A549 (cell line): ENCODE measurements at regions not wholly inside any gene's neighbourhood (a gene's known extent, or its start where the extent isn't known, plus 50 kb on each side); places are given as distances from the start of the nearest gene placed in this dataset.

ENCODE experiments used
- ATAC-seq, 2 experiments: fragments of 200-7000 bp in 1 of 2; fragments of >200 bp in 1 of 2; cut with Nextera tagmentation in 1 of 2; cut with Tn5 transposase in 1 of 2; 3 replicates each; pipeline versions ENCODE4 v1.8.0 to v1.9.1; 2018 to 2020; ENCODE audit warnings: mild to moderate bottlenecking in 1 of 2, moderate library complexity in 1 of 2
- CTCF ChIA-PET: fragments of 300-600 bp; sonication (Branson Sonifier 250); formaldehyde crosslinking; extraction: SDS; loops from one replicate; lab custom pipeline; 2021; ENCODE audit warnings: antibody characterized with exemption, inconsistent platforms; lab: Yijun Ruan, JAX
- POLR2A ChIA-PET: fragments of 350-600 bp; formaldehyde crosslinking; extraction: SDS; loops from one replicate; lab custom pipeline; 2021; ENCODE audit warnings: antibody characterized with exemption, inconsistent platforms; lab: Yijun Ruan, JAX
- DNase-seq, 2 experiments: peaks; one replicate each; pipeline versions ENCODE4 v3.0.0 to v3.0.0-alpha.2; 2011 to 2016; ENCODE audit warnings: low read depth in 1 of 2, low spot score in 1 of 2
- FAIRE-seq: peaks from 2 replicates; lab custom pipeline; 2011; peaks lifted over from hg19 to GRCh38; lab: Jason Lieb, UNC
- H3K27ac ChIP-seq, 2 experiments: fragments of >200 bp; sonication (Bioruptor Twin); formaldehyde crosslinking; 3 replicates each; pipeline ENCODE4 v1.5.1; 2016 to 2017
- H3K4me1 ChIP-seq: fragments of >200 bp; sonication (Bioruptor Twin); formaldehyde crosslinking; 3 replicates; pipeline ENCODE4 v1.6.1; 2016
- H3K4me2 ChIP-seq: fragments of >200 bp; sonication (Bioruptor Twin); formaldehyde crosslinking; 3 replicates; pipeline ENCODE4 v1.6.1; 2016
- H3K4me3 ChIP-seq: fragments of >200 bp; sonication (Bioruptor Twin); formaldehyde crosslinking; 3 replicates; pipeline ENCODE4 v1.5.1; 2016
- H3K9me3 ChIP-seq: fragments of >200 bp; sonication (Bioruptor Twin); formaldehyde crosslinking; 3 replicates; pipeline ENCODE4 v1.6.1; 2016
- ATOH8 ChIP-seq: fragments of 250-450 bp; sonication (Bioruptor Pico); IDR thresholded peaks from 2 replicates; pipeline ENCODE4 v1.5.0; 2020; ENCODE audit warnings: low read depth, mild to moderate bottlenecking, moderate library complexity
- CEBPB ChIP-seq, 2 experiments: fragments of >200 bp in 1 of 2; sonication (Bioruptor Twin) in 1 of 2; formaldehyde crosslinking in 1 of 2; IDR thresholded peaks; 2 replicates each; pipeline ENCODE4 v1.6.1; 2012 to 2016
- CHD2 ChIP-seq: fragments of 150-350 bp; IDR thresholded peaks from 2 replicates; pipeline ENCODE4 v1.6.1; 2014; ENCODE audit warnings: low read length; ENCODE audit not compliant: partially characterized antibody
- E2F6 ChIP-seq: IDR thresholded peaks from 2 replicates; pipeline ENCODE4 v1.6.1; 2012; ENCODE audit warnings: low read depth, borderline replicate concordance
- ELK1 ChIP-seq: fragments of 150-350 bp; IDR thresholded peaks from 2 replicates; pipeline ENCODE4 v1.6.1; 2014; ENCODE audit warnings: low read depth, mild to moderate bottlenecking, low read length
- ESRRA ChIP-seq: fragments of 150-350 bp; IDR thresholded peaks from 2 replicates; pipeline ENCODE4 v1.6.1; 2014; ENCODE audit warnings: mild to moderate bottlenecking, low read length, borderline replicate concordance
- GATA3 ChIP-seq: IDR thresholded peaks from 2 replicates; pipeline ENCODE4 v1.6.1; 2012; ENCODE audit warnings: borderline replicate concordance
- HEYL ChIP-seq: fragments of 250-450 bp; sonication (Bioruptor Pico); IDR thresholded peaks from 2 replicates; pipeline ENCODE4 v1.8.0; 2021; ENCODE audit warnings: mild to moderate bottlenecking, moderate library complexity
- HMGXB4 ChIP-seq: fragments of 250-450 bp; sonication (Bioruptor Pico); IDR thresholded peaks from 2 replicates; pipeline ENCODE4 v1.5.0; 2021; ENCODE audit warnings: mild to moderate bottlenecking, moderate library complexity, borderline replicate concordance
- HOXA7 ChIP-seq: fragments of 250-450 bp; sonication (Bioruptor Pico); IDR thresholded peaks from 2 replicates; pipeline ENCODE4 v1.5.0; 2020; ENCODE audit warnings: mild to moderate bottlenecking, moderate library complexity
- HOXB13 ChIP-seq: fragments of 250-450 bp; sonication (Bioruptor Pico); IDR thresholded peaks from 2 replicates; pipeline ENCODE4 v1.5.0; 2020; ENCODE audit warnings: low read depth, mild to moderate bottlenecking, moderate library complexity
- HOXB5 ChIP-seq: fragments of 250-450 bp; sonication (Bioruptor Pico); IDR thresholded peaks from 2 replicates; pipeline ENCODE4 v1.5.0; 2020; ENCODE audit warnings: mild to moderate bottlenecking, moderate library complexity
- KDM5A ChIP-seq: fragments of 200-600 bp; sonication (generic); IDR thresholded peaks from 2 replicates; pipeline ENCODE4 v1.6.1; 2016; ENCODE audit warnings: antibody characterized with exemption, mild to moderate bottlenecking
- MAFK ChIP-seq: fragments of 450-650 bp; IDR thresholded peaks from 2 replicates; pipeline ENCODE4 v1.6.1; 2014; ENCODE audit not compliant: partially characterized antibody
- MAZ ChIP-seq: fragments of 150-350 bp; IDR thresholded peaks from 2 replicates; pipeline ENCODE4 v1.6.1; 2014; ENCODE audit warnings: antibody characterized with exemption, low read depth, low read length, borderline replicate concordance
- MYC ChIP-seq: IDR thresholded peaks from 2 replicates; pipeline ENCODE4 v1.6.1; 2012; ENCODE audit warnings: mild to moderate bottlenecking, inconsistent platforms, low read length, improper control_type of control experiment, borderline replicate concordance
- RARB ChIP-seq: fragments of 250-450 bp; sonication (Bioruptor Pico); IDR thresholded peaks from 2 replicates; pipeline ENCODE4 v1.8.0; 2021; ENCODE audit warnings: mild to moderate bottlenecking, moderate library complexity
- RCOR1 ChIP-seq: fragments of 150-350 bp; IDR thresholded peaks from 2 replicates; pipeline ENCODE4 v1.6.1; 2014; ENCODE audit warnings: antibody characterized with exemption, low read length, low read depth
- REST ChIP-seq: fragments of 200-600 bp; sonication (generic); IDR thresholded peaks from 2 replicates; pipeline ENCODE4 v1.6.1; 2016; ENCODE audit warnings: antibody characterized with exemption, mild to moderate bottlenecking, moderate library complexity
- RFX5 ChIP-seq: fragments of 450-650 bp; IDR thresholded peaks from 2 replicates; pipeline ENCODE4 v1.7.1; 2014; ENCODE audit warnings: antibody characterized with exemption, mild to moderate bottlenecking, moderate library complexity
- RNF2 ChIP-seq: fragments of 200-600 bp; sonication (generic); IDR thresholded peaks from 2 replicates; pipeline ENCODE4 v1.6.1; 2016; ENCODE audit warnings: low read depth, mild to moderate bottlenecking, antibody characterized with exemption, moderate library complexity, borderline replicate concordance
- SMC3 ChIP-seq: fragments of >200 bp; sonication (Bioruptor Twin); formaldehyde crosslinking; IDR thresholded peaks from 3 replicates; pipeline ENCODE4 v1.6.1; 2018; ENCODE audit warnings: inconsistent platforms
- TFCP2L1 ChIP-seq: fragments of 250-450 bp; sonication (Bioruptor Pico); IDR thresholded peaks from 2 replicates; pipeline ENCODE4 v1.5.0; 2021; ENCODE audit warnings: mild to moderate bottlenecking
- USF2 ChIP-seq: fragments of 450-650 bp; IDR thresholded peaks from 2 replicates; pipeline ENCODE4 v1.6.1; 2014; ENCODE audit warnings: antibody characterized with exemption
- ZNF302 ChIP-seq: fragments of 250-450 bp; sonication (Bioruptor Pico); IDR thresholded peaks from 2 replicates; pipeline ENCODE4 v1.9.0; 2021; ENCODE audit warnings: inconsistent platforms, mild to moderate bottlenecking, moderate library complexity
- ZSCAN20 ChIP-seq: fragments of 250-450 bp; sonication (Bioruptor Pico); IDR thresholded peaks from 2 replicates; pipeline ENCODE4 v1.8.0; 2022; ENCODE audit warnings: mild to moderate bottlenecking, moderate library complexity
- WGBS: methylation state at CpG from one replicate; pipeline ENCODE4 v1.1.6; 2017; ENCODE audit errors: missing lambda C conversion rate; 5-methylcytosine and 5-hydroxymethylcytosine counted together

GRCh38 chrY:19146296-19146695, 372.8 kb upstream of the HSFY2 start:
- POLR2A ChIA-PET: no interaction called here
- H3K9me3 ChIP-seq: no peaks in the 10 kb centered on the region
- no peak for ATAC-seq
- no peak overlapping the region for H3K4me3 ChIP-seq
- WGBS: 0% methylated on average over 1 of the region's 1 CpG
- no peak overlapping the region for H3K4me2 ChIP-seq
- TF ChIP-seq ESRRA: no peak
- no peak for TF ChIP-seq REST
- no peak for TF ChIP-seq KDM5A
- no peak for TF ChIP-seq HOXB5 (CRISPR knock-in tag)
- TF ChIP-seq E2F6: no peak
- no peak for TF ChIP-seq HEYL (CRISPR knock-in tag)
- TF ChIP-seq RCOR1: no peak
- no peak for TF ChIP-seq RFX5
- no peak for TF ChIP-seq GATA3
- TF ChIP-seq ZNF302 (CRISPR knock-in tag): no peak
- no peak for TF ChIP-seq MYC
- no peak for TF ChIP-seq RARB (CRISPR knock-in tag)
- no peak for FAIRE-seq
- no peak for DNase-seq
- H3K27ac ChIP-seq: no peak overlapping the region
- CTCF ChIA-PET: no interaction called here
- no peaks in the 10 kb centered on the region for H3K4me1 ChIP-seq

- Histone ChIP-seq H3K27ac (no peak overlapping the region), H3K4me2 (no peak overlapping the region), H3K9me3 (no peaks in the 10 kb centered on the region), H3K4me3 (no peak overlapping the region), H3K4me1 (no peaks in the 10 kb centered on the region)
- no peak for ATAC-seq
- WGBS: 3% methylated on average over 4 of the region's 4 CpGs
- DNase-seq: no peak
- TF ChIP-seq RNF2 (no peak), MAZ (no peak), HOXA7 (CRISPR knock-in tag) (no peak), ZSCAN20 (CRISPR knock-in tag) (no peak), SMC3 (no peak), CEBPB (IDR thresholded peaks at IDR 0.05) (no peak), ATOH8 (no peak), HEYL (CRISPR knock-in tag) (no peak), USF2 (no peak), KDM5A (no peak), ELK1 (no peak), HMGXB4 (CRISPR knock-in tag) (no peak), CHD2 (no peak), MAFK (no peak), MYC (no peak), HOXB13 (no peak), TFCP2L1 (CRISPR knock-in tag) (no peak)
- FAIRE-seq: no peak
- POLR2A ChIA-PET: no interaction called here
- CTCF ChIA-PET: no interaction called here
Observed at GRCh38 chrY:19142093-19142492, 368.6 kb upstream of the HSFY2 start.
